H9 (cell line): ENCODE measurements at regions not wholly inside any gene's neighbourhood (a gene's known extent, or its start where the extent isn't known, plus 50 kb on each side); places are given as distances from the start of the nearest gene placed in this dataset.

Experiments used
- DNase-seq: peaks from one replicate; pipeline ENCODE4 v3.0.0-alpha.2; 2017
- H2AFZ ChIP-seq: one replicate; pipeline ENCODE4 v1.6.1; 2013; ENCODE audit warnings: mild to moderate bottlenecking, low read length, control low read depth, moderate library complexity
- H2AK5ac ChIP-seq: 2 replicates; pipeline ENCODE4 v1.6.1; 2013; ENCODE audit warnings: low read length, control low read depth, mixed read lengths; ENCODE audit not compliant: insufficient read length
- H2BK120ac ChIP-seq: one replicate; pipeline ENCODE4 v1.6.1; 2013; ENCODE audit warnings: low read depth, mild to moderate bottlenecking, low read length, control low read depth, inconsistent platforms; ENCODE audit not compliant: poor library complexity, severe bottlenecking
- H2BK12ac ChIP-seq: 2 replicates; pipeline ENCODE4 v1.6.1; 2013; ENCODE audit warnings: low read length, control low read depth, mixed read lengths, low read depth; ENCODE audit not compliant: insufficient read length
- H2BK15ac ChIP-seq: 2 replicates; pipeline ENCODE4 v1.6.1; 2013; ENCODE audit warnings: low read depth, low read length, control low read depth
- H2BK20ac ChIP-seq: one replicate; pipeline ENCODE4 v1.6.1; 2013; ENCODE audit warnings: low read depth, mild to moderate bottlenecking, low read length, control low read depth, inconsistent platforms; ENCODE audit not compliant: poor library complexity, severe bottlenecking
- H2BK5ac ChIP-seq: 2 replicates; pipeline ENCODE4 v1.6.1; 2013; ENCODE audit warnings: low read length, control low read depth, mixed read lengths; ENCODE audit not compliant: insufficient read length
- H3K14ac ChIP-seq: 2 replicates; pipeline ENCODE4 v1.6.1; 2013; ENCODE audit warnings: low read length, control low read depth; ENCODE audit not compliant: insufficient read depth
- H3K18ac ChIP-seq: 2 replicates; pipeline ENCODE4 v1.6.1; 2013; ENCODE audit warnings: low read depth, mild to moderate bottlenecking, mixed read lengths, low read length, control low read depth; ENCODE audit not compliant: insufficient read length
- H3K23ac ChIP-seq: 2 replicates; pipeline ENCODE4 v1.6.1; 2013; ENCODE audit warnings: low read length, control low read depth, mixed read lengths, low read depth; ENCODE audit not compliant: insufficient read length
- H3K23me2 ChIP-seq: 2 replicates; pipeline ENCODE4 v1.6.1; 2013; ENCODE audit warnings: low read depth, mild to moderate bottlenecking, mixed read lengths, low read length, control low read depth; ENCODE audit not compliant: insufficient read length, poor library complexity, severe bottlenecking
- H3K27ac ChIP-seq: 2 replicates; pipeline ENCODE4 v1.5.1; 2013; ENCODE audit warnings: low read length, control low read depth, mixed read lengths, low read depth; ENCODE audit not compliant: insufficient read length
- H3K27me3 ChIP-seq: 2 replicates; pipeline ENCODE4 v1.6.1; 2013; ENCODE audit warnings: low read length, control low read depth, inconsistent platforms; ENCODE audit not compliant: insufficient read depth
- H3K4ac ChIP-seq: 2 replicates; pipeline ENCODE4 v1.6.1; 2013; ENCODE audit warnings: low read depth, mild to moderate bottlenecking, control low read depth, inconsistent platforms, low read length, moderate library complexity
- H3K4me1 ChIP-seq: 2 replicates; pipeline ENCODE4 v1.6.1; 2013; ENCODE audit warnings: low read length, control low read depth, inconsistent platforms; ENCODE audit not compliant: insufficient read depth
- H3K4me2 ChIP-seq: 2 replicates; pipeline ENCODE4 v1.6.1; 2013; ENCODE audit warnings: low read length, control low read depth, mixed read lengths; ENCODE audit not compliant: insufficient read length, insufficient read depth
- H3K56ac ChIP-seq: 2 replicates; pipeline ENCODE4 v1.6.1; 2013; ENCODE audit warnings: low read depth, mild to moderate bottlenecking, mixed read lengths, low read length, control low read depth; ENCODE audit not compliant: insufficient read length
- H3K79me1 ChIP-seq: 2 replicates; pipeline ENCODE4 v1.6.1; 2013; ENCODE audit warnings: low read depth, mild to moderate bottlenecking, moderate library complexity, low read length, control low read depth, inconsistent platforms; ENCODE audit not compliant: insufficient read depth, poor library complexity, severe bottlenecking
- H3K79me2 ChIP-seq: 2 replicates; pipeline ENCODE4 v1.6.1; 2013; ENCODE audit warnings: low read length, control low read depth, inconsistent platforms; ENCODE audit not compliant: insufficient read depth
- H3K9ac ChIP-seq: 2 replicates; pipeline ENCODE4 v1.6.1; 2013; ENCODE audit warnings: low read length, control low read depth, mixed read lengths; ENCODE audit not compliant: insufficient read length; ENCODE audit errors: extremely low read depth
- H3K9me3 ChIP-seq: one replicate; pipeline ENCODE4 v1.6.1; 2013; ENCODE audit warnings: low read depth, low read length, inconsistent platforms; ENCODE audit not compliant: control insufficient read depth
- H3T11ph ChIP-seq: one replicate; pipeline ENCODE4 v1.6.1; 2013; ENCODE audit warnings: mild to moderate bottlenecking, low read length, control low read depth, inconsistent platforms
- H4K20me1 ChIP-seq: one replicate; pipeline ENCODE4 v1.6.1; 2013; ENCODE audit not compliant: control insufficient read depth, insufficient read length, insufficient read depth
- H4K5ac ChIP-seq: 2 replicates; pipeline ENCODE4 v1.6.1; 2013; ENCODE audit warnings: low read depth, mild to moderate bottlenecking, mixed read lengths, low read length, control low read depth; ENCODE audit not compliant: insufficient read length
- H4K8ac ChIP-seq: replicated peaks from 2 replicates; pipeline ENCODE4 v1.6.1; 2013; ENCODE audit warnings: low read length, control low read depth, mixed read lengths, low read depth; ENCODE audit not compliant: insufficient read length
- H4K91ac ChIP-seq: 2 replicates; pipeline ENCODE4 v1.6.1; 2013; ENCODE audit warnings: low read depth, mild to moderate bottlenecking, moderate library complexity, mixed read lengths, low read length, control low read depth; ENCODE audit not compliant: insufficient read length
- H3K27ac Mint-ChIP-seq, 3 experiments: 2 replicates in 2 of 3; 3 replicates in 1 of 3; pipeline ENCODE4 v1.8.0; 2020 to 2021; ENCODE audit warnings: mixed read lengths in 3 of 3, mild to moderate bottlenecking in 1 of 3, moderate library complexity in 1 of 3
- H3K27me3 Mint-ChIP-seq: 2 replicates; pipeline ENCODE4 v1.8.0; 2021; ENCODE audit warnings: low read depth, mild to moderate bottlenecking, moderate library complexity, mixed read lengths
- H3K36me3 Mint-ChIP-seq, 3 experiments: 2 replicates in 2 of 3; 3 replicates in 1 of 3; pipeline ENCODE4 v1.8.0; 2020 to 2021; ENCODE audit warnings: low read depth in 3 of 3, mixed read lengths in 3 of 3; ENCODE audit not compliant: insufficient read depth in 1 of 3
- H3K4me1 Mint-ChIP-seq, 2 experiments: 2 replicates each; pipeline ENCODE4 v1.8.0; 2020; ENCODE audit warnings: mixed read lengths in 2 of 2
- H3K4me3 Mint-ChIP-seq, 2 experiments: 2 replicates in 1 of 2; 3 replicates in 1 of 2; pipeline ENCODE4 v1.8.0; 2020 to 2021; ENCODE audit warnings: mild to moderate bottlenecking in 2 of 2, mixed read lengths in 2 of 2, moderate library complexity in 1 of 2
- H3K9me3 Mint-ChIP-seq, 2 experiments: 2 replicates in 1 of 2; 3 replicates in 1 of 2; pipeline ENCODE4 v1.8.0; 2020; ENCODE audit warnings: mild to moderate bottlenecking in 2 of 2, mixed read lengths in 2 of 2, moderate library complexity in 1 of 2
- TF ChIP-seq, protein P1 (sequence below): fragments of 200-600 bp; sonication (generic); conservative IDR thresholded peaks from 3 replicates; pipeline ENCODE4 v1.8.0; 2021; ENCODE audit warnings: antibody characterized with exemption, mild to moderate bottlenecking

- H3K14ac ChIP-seq, result no peak overlapping the region
- no peak overlapping the region for H2BK20ac ChIP-seq
- no peaks in the 10 kb centered on the region for H3K23me2 ChIP-seq
- no peaks in the 10 kb centered on the region for H3K4me1 ChIP-seq
- H4K8ac ChIP-seq, result no peak overlapping the region
- H3K9me3 ChIP-seq, result peaks cover 27% of the 10 kb centered on the region
- H3K4me3 Mint-ChIP-seq, result no peak overlapping the region
- H4K91ac ChIP-seq, result no peak overlapping the region
- H4K5ac ChIP-seq, result no peak overlapping the region
- H3K27me3 Mint-ChIP-seq, result no peaks in the 10 kb centered on the region; the same call in 1 of the 2 replicates
- H3K4ac ChIP-seq, result no peak overlapping the region
- H3K79me1 ChIP-seq, result no peaks in the 10 kb centered on the region
- no peak overlapping the region for H3K56ac ChIP-seq
- H3K4me1 Mint-ChIP-seq, result no peaks in the 10 kb centered on the region
- no peaks in the 10 kb centered on the region for H4K20me1 ChIP-seq
- no peak overlapping the region for H2BK15ac ChIP-seq
- H3K27ac Mint-ChIP-seq, result no peak overlapping the region
- H3K9me3 Mint-ChIP-seq, result peaks cover 68 to 73% of the 10 kb centered on the region in 2 experiments
- no peak overlapping the region for H3K27ac ChIP-seq
- H2BK5ac ChIP-seq, result no peak overlapping the region
- no peak overlapping the region for H2BK12ac ChIP-seq
- peaks cover 17 to 44% (median 34%) of the 10 kb centered on the region in 3 experiments for H3K36me3 Mint-ChIP-seq
- H2AK5ac ChIP-seq, result no peak overlapping the region
- DNase-seq, result no peak
- no peak overlapping the region for H3K18ac ChIP-seq
- no peak overlapping the region for H3K4me2 ChIP-seq
- no peak overlapping the region for H2BK120ac ChIP-seq
- no peaks in the 10 kb centered on the region for H3K27me3 ChIP-seq
- TF ChIP-seq, protein P1, sequence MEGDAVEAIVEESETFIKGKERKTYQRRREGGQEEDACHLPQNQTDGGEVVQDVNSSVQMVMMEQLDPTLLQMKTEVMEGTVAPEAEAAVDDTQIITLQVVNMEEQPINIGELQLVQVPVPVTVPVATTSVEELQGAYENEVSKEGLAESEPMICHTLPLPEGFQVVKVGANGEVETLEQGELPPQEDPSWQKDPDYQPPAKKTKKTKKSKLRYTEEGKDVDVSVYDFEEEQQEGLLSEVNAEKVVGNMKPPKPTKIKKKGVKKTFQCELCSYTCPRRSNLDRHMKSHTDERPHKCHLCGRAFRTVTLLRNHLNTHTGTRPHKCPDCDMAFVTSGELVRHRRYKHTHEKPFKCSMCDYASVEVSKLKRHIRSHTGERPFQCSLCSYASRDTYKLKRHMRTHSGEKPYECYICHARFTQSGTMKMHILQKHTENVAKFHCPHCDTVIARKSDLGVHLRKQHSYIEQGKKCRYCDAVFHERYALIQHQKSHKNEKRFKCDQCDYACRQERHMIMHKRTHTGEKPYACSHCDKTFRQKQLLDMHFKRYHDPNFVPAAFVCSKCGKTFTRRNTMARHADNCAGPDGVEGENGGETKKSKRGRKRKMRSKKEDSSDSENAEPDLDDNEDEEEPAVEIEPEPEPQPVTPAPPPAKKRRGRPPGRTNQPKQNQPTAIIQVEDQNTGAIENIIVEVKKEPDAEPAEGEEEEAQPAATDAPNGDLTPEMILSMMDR, result no peak
- no peak overlapping the region for H3K9ac ChIP-seq
- H3T11ph ChIP-seq, result no peak overlapping the region
- no peak overlapping the region for H3K23ac ChIP-seq
- H2AFZ ChIP-seq, result no peak overlapping the region
- H3K79me2 ChIP-seq, result no peaks in the 10 kb centered on the region
Observed at GRCh38 chr7:46463170-46463569, 542.1 kb upstream of the IGFBP3 start.
